Neutrophil (primary cell): ENCODE measurements at regions not wholly inside any gene's neighbourhood (a gene's known extent, or its start where the extent isn't known, plus 50 kb on each side); places are given as distances from the start of the nearest gene placed in this dataset.

ENCODE experiments used
- H3K27ac ChIP-seq: fragments of 200-600 bp; sonication (generic); 2 replicates; pipeline ENCODE4 v1.5.1; 2016; ENCODE audit warnings: mild to moderate bottlenecking, moderate library complexity
- H3K27me3 ChIP-seq: fragments of 200-600 bp; sonication (generic); 2 replicates; pipeline ENCODE4 v1.6.0; 2016; ENCODE audit warnings: mild to moderate bottlenecking
- H3K36me3 ChIP-seq: fragments of 200-600 bp; sonication (generic); 2 replicates; pipeline ENCODE4 v1.5.1; 2017
- H3K4me1 ChIP-seq, 2 experiments: fragments of 200-600 bp in 1 of 2; sonication (generic) in 1 of 2; 1 replicate in 1 of 2; 2 replicates in 1 of 2; pipeline versions ENCODE4 v1.5.1 to v1.6.1; 2013 to 2016; ENCODE audit warnings: low read depth in 1 of 2, low read length in 1 of 2, mild to moderate bottlenecking in 1 of 2, moderate library complexity in 1 of 2; ENCODE audit not compliant: control insufficient read depth in 1 of 2, insufficient read depth in 1 of 2
- H3K4me3 ChIP-seq, 2 experiments: fragments of 200-600 bp in 1 of 2; sonication (generic) in 1 of 2; 1 replicate in 1 of 2; 2 replicates in 1 of 2; pipeline ENCODE4 v1.5.1; 2013 to 2016; ENCODE audit warnings: low read depth in 1 of 2, low read length in 1 of 2, mild to moderate bottlenecking in 1 of 2, moderate library complexity in 1 of 2
- H3K9me3 ChIP-seq: fragments of 200-600 bp; sonication (generic); 2 replicates; pipeline ENCODE4 v1.5.1; 2016
- TF ChIP-seq, protein P1 (sequence below): fragments of 200-600 bp; sonication (generic); IDR thresholded peaks from 2 replicates; pipeline ENCODE4 v1.5.1; 2016; ENCODE audit warnings: antibody characterized with exemption

DNA sequence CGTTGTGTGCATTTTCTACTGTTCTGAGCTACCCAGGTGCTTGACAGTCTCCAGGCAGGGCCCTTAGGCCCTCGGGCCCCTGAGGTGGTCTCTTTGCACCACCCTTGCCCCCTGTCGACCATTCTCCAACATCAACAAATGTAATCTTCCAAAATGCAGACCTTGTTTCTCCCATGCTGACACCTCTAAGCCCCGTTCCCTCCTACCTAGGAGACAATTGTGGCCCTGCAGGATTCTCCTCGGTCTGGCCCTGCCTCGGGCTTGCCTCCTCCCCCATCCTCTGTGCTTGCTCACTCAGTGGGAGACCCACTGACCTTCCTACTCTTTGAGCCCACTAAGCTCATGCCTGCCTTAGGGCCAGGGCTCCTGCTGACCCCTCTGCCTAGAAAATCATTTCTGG is 104.2 kb upstream of the TARDBP start:
- Histone ChIP-seq H3K4me1 (peaks cover 15 to 27% of the 10 kb centered on the region in 2 experiments), H3K27me3 (peaks cover 37% of the 10 kb centered on the region), H3K4me3 (no peak overlapping the region), H3K9me3 (no peaks in the 10 kb centered on the region), H3K27ac (no peak overlapping the region), H3K36me3 (no peaks in the 10 kb centered on the region)
- TF ChIP-seq, protein P1, sequence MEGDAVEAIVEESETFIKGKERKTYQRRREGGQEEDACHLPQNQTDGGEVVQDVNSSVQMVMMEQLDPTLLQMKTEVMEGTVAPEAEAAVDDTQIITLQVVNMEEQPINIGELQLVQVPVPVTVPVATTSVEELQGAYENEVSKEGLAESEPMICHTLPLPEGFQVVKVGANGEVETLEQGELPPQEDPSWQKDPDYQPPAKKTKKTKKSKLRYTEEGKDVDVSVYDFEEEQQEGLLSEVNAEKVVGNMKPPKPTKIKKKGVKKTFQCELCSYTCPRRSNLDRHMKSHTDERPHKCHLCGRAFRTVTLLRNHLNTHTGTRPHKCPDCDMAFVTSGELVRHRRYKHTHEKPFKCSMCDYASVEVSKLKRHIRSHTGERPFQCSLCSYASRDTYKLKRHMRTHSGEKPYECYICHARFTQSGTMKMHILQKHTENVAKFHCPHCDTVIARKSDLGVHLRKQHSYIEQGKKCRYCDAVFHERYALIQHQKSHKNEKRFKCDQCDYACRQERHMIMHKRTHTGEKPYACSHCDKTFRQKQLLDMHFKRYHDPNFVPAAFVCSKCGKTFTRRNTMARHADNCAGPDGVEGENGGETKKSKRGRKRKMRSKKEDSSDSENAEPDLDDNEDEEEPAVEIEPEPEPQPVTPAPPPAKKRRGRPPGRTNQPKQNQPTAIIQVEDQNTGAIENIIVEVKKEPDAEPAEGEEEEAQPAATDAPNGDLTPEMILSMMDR, result no peak

DNA sequence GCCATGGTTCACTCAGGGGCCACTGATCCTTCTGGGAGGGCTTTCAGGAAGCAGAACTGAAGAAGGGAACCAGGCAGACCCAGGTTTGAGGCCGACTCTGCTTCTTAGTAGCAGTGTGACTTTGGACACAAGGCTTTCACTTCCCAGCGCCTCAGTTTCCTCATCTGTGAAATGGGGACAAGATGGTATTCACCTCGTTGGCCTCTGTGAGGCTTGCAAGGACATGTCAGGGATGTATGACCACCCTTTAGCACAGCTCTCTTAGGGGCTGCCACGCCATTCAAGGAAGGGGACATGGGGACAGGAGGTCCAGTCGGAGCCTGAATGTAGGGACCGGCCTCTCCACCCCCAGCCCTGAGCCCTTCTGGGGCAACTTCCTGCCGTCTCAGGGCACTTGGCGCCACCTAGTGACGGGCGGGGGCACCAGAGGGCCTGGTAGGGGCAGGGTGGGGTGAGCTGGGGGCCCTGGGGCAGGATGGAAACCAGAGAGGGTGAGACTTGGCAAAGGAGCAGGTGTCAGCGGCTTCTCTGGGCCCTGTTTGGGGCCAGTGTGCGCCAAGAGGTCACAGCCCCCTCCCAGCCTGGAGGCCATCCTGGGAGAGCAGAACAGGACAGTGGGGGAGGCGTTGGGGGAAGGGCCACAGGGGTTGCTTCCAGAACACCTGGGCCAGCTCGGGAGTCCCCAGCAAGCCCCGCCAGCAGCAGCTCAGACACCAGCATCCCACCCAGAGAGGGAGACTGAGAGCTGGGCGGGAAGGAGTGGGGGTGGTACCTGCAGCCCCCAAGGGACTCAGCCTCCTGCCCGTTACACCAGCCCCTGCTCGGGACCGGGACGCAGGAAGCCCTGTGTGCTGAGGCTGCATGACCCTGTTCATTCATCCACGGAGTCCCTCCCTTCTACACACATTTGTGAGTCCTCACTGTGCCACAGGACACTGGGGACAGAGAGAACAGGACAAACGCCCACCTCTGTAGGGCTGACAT is 102.5 kb upstream of the TARDBP start:
- Histone ChIP-seq H3K9me3 (no peaks in the 10 kb centered on the region), H3K36me3 (no peaks in the 10 kb centered on the region), H3K4me1 (peaks cover under 1 to 10% of the 10 kb centered on the region in 2 experiments), H3K27me3 (peaks cover 27% of the 10 kb centered on the region), H3K4me3 (no peak overlapping the region), H3K27ac (no peak overlapping the region)
- TF ChIP-seq, protein P1, result no peak

DNA sequence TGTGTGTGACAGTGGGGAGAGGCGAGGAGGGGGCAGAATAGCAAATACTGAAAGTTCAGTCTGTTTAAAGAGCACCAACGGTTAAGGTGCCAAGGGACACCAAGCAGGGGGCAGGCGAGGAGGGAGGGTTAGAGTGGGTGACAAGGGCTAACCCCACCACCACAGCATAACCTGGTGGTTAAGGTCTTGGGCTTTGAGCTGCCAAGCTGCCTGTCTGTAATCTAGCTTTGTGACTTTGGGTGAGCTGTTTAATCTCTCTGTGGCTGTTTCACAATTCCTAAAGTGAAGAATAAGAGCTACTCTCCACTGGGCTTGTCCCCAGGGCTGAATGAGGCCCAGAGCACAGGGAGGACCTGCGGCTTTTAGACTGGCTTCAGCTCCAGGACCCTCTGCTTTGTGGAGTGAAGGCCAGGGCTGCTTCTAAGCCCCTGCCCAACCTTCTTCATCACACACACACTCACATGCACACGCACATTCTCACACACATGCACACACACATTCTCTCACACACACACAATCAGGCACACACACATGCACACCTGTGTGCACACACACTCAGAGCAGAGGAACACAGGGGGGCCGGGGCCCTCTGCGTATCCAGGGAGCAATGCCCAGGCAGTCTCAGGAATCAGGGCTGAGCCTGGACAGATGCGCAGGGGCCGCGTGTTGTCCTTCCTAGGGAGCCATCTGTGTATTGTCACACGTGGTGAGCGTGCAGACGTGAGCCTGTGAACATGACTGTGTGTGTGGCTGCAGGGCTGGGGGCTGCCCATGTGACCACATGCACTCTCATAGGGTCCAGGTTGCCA is 101.6 kb upstream of the TARDBP start:
- H3K27me3 ChIP-seq, result peaks cover 18% of the 10 kb centered on the region
- TF ChIP-seq, protein P1, result no peak

DNA sequence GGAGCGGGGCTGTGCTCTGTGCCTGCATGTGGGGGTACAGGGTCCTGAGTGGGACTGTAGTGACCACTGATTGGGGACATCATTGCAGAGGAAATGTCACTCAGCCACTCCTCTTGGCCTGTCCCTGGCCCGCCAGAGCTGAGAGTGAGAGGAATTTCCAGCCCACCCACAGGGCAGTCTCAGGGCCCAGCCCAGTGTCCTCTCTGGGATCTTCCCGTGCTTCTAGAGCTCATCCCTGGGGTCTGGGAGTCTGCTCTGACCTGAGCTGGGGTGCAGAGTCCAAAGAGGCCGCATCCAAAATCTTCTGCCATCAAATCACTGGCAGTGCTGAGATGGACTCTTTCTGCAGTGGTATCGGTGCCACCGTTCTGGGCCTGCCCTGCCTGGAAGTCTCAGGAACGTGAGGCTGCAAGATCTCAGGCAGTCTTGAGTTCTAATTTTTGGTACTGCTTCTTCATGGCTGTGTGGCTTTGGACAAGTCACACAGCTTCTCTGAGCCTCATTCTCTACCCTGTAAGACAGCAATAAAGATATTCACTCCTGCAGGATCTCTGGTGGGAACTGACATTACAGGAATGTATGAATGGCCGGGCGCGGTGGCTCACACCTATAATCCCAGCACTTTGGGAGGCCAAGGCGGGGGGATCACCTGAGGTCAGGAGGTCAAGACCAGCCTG is 100.8 kb upstream of the TARDBP start:
- no peak overlapping the region for H3K4me3 ChIP-seq
- H3K27me3 ChIP-seq, result peaks cover 14% of the 10 kb centered on the region

More for the DNA sequence above, 101.6 kb upstream of the TARDBP start:
- H3K4me1 ChIP-seq, result peaks cover 0 to under 1% of the 10 kb centered on the region in 2 experiments
- H3K9me3 ChIP-seq, result no peaks in the 10 kb centered on the region
- no peak overlapping the region for H3K27ac ChIP-seq
- H3K4me3 ChIP-seq, result no peak overlapping the region
- H3K36me3 ChIP-seq, result no peaks in the 10 kb centered on the region

DNA sequence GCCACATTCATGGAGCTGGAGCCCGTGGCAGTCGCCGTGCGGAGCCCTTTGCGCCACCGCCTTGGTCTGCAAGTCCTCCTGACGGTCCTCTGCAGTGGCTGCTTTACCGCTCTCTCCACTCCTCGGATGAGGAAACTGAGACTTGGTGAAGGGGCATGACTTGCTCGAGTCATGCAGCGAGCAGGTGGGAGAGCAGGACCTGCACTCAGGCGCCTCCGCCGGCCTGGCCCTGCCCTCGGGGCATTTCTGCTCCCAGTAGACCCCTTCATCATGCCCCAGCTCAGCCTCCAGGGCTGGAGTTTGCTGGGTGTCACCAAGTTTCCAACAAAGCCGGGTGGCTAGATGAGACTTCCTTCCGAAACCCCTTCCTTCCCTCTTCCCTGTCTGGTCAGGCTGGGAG is 100.0 kb upstream of the TARDBP start:
- Histone ChIP-seq H3K4me1 (no peaks in the 10 kb centered on the region), H3K27ac (no peak overlapping the region), H3K36me3 (no peaks in the 10 kb centered on the region), H3K27me3 (peaks cover 13% of the 10 kb centered on the region), H3K9me3 (no peaks in the 10 kb centered on the region), H3K4me3 (no peak overlapping the region)
- TF ChIP-seq, protein P1, result no peak

More for the DNA sequence above, 100.8 kb upstream of the TARDBP start:
- Histone ChIP-seq H3K4me1 (no peaks in the 10 kb centered on the region), H3K27ac (no peak overlapping the region), H3K36me3 (no peaks in the 10 kb centered on the region), H3K9me3 (no peaks in the 10 kb centered on the region)
- TF ChIP-seq, protein P1, result no peak
